ENCODE measurements at regions not wholly inside any gene's neighbourhood (a gene's known extent, or its start where the extent isn't known, plus 50 kb on each side); places are given as distances from the start of the nearest gene placed in this dataset.
A peak's percentile ranks its signal among the peaks of the same experiment; 100 is the strongest.

GRCh38 chr9:35553670-35554543, 51.2 kb upstream of the TESK1 start:
- peak in 5 of 6 experiments; percentile 25 to 74 (median 70) for TF ChIP-seq CTCF (IDR thresholded peaks at IDR 0.05)
- no peak for TF ChIP-seq POLR2A (IDR thresholded peaks at IDR 0.05)

Data from Peyer's patch (tissue), 4 donors.